ENCODE measurements at regions not wholly inside any gene's neighbourhood (a gene's known extent, or its start where the extent isn't known, plus 50 kb on each side); places are given as distances from the start of the nearest gene placed in this dataset.

DNA sequence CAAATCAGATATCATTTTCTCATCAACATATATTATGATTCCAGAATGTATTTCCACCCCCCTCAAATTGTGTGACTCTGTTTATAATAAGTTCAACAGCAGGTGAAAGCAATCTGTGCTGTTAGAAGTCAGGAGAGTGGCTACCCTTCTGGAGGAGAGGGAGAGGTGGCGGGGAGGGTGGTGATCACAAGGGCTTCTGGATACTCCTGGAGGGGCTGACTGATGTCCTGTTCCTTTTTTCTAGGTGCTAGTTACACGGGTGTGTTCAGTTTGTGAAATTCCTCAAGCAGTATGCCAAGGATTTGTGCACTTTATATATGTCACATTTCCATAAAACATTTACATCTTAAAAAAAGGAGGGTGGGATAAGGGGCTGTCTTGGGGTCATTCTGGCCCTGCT is 119.1 kb downstream of the IRF8 start:
- no peak for DNase-seq (ENCODE audit: low read depth in 2 of 2)

DNA sequence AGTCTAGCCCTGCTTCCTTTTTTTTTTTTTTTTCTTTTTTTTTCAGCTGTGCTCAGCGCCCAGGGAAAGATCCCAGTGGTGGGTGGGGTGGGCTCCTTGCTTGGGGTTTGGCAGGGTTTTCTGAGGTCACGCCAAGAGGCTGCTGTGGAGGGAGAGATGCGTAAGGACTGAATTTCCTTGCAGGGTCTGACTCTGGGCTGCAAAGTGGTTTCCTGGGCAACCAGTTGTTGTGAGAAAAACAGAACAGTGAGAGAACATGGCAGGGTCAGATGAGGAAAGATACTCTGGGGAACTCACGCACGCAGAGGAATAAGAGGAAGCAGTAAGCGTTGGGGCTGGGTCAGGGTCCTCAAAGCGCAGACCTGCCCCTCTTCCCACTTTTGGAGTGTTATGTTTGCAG is 119.5 kb downstream of the IRF8 start:
- DNase-seq (ENCODE audit: low read depth in 2 of 2) = no peak

DNA sequence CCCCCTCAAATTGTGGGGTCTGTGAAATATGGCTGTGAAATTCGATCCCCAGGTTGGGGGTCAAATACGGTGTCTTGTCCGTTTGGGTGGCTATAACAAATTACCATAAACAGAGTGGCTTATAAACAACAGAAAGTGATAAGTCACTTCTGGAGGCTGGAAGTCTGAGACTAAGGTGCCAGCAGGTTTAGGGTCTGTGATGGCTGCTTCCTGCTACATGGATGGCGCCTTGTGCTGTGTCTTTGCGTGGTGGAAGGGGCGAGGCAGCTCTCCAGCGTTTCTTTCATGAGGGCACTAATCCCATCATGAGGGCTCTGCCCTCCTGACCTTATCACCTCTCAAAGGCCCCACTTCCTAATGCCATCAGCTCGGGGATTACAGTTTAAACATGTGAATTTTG is 120.0 kb downstream of the IRF8 start:
- no peak for DNase-seq (ENCODE audit: low read depth in 2 of 2)

DNA sequence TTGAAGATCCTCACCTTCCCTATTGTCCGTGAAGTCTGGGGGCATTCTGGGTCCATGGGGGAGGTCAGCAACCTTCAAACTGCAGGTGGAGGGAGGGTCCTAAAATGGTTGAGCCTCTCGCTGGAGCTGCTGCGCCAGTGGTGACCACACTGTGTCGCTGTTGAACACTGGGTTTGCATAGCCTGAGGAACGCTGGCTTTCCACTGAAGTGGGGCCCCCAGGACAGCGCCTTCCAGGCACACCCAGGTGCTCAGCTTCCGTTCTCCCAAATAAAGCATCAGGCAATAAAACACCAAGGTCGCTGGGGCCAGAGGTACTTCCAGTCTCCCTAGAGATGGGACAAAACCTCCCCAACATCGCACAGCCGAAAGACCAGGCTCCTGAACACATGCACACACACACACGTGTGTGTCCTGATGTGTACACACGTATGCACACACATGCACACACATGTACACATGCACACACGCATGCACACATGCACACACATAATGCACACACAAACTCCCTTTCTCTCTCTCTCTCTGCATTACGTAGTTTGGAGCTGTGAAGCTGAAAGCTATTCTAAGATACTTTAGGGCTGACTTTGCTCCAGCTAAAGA is 120.6 kb downstream of the IRF8 start:
- DNase-seq (ENCODE audit: low read depth in 2 of 2) = no peak

DNA sequence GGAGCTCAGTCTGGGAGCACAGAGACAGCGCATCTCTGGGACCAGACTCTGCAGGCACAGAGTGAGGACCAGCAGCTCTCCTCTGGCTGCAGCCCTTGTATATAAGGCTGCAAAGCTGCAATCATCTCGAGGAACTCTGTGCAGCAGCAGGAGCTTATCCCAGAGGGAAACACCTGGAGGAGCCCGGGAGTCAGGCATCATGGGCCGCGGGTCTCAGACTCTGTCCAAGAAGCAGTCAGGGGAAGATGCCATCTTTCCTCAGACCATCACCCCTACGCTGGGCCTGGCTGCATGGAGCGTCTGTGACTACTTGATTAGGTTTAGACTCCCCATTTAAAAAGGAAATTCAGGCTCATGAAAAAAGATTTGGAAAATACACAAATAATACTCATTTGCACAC is 122.0 kb downstream of the IRF8 start:
- no peak for DNase-seq (ENCODE audit: low read depth in 2 of 2)

DNA sequence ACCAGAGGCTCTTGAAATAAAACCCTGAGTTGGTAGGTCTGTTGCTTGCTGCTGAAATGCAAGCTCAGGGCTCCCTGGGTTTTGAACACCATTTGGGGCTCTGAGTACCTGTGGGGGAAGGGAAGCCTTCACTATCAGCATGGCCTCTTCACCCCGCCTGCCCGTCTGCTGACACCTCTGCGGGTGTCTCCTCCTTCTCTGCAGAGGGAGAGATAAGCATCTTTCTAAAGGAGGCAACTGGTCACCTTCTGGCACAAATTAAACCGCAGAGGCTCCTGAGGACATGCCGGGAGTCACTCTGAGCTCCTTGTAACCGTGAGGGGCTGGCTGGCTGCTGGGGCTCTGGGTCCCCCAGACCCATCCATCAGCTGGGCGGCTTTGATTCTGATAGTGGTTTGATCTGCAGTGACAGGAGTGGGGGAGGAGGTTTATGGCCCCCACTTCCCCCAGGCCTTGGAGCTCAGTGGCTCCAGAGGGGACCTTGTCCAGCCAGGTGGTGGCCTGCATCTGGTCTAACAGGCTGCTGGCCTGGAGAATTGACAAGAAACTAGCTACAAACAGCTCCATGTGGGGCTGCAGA is 123.5 kb downstream of the IRF8 start:
- no peak for DNase-seq (ENCODE audit: low read depth in 2 of 2)

DNA sequence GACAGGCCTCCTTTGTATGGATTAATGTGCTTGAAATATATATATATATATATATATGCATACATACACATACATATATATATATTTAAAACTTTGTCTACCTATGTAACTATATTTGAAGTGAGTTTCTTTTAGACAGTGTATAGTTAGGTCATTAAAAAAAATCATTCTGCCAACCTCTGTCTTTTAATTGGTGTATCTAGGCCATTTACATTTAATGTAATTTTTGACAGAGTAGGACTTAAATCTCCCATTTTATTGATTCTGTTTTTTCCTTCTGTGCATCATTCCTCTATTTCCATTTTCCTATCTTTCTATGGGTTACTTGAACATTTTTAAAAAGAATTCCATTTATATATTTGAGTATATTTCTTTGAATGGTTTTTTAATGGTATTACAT is 125.2 kb downstream of the IRF8 start:
- no peak for DNase-seq (ENCODE audit: low read depth in 2 of 2)

DNA sequence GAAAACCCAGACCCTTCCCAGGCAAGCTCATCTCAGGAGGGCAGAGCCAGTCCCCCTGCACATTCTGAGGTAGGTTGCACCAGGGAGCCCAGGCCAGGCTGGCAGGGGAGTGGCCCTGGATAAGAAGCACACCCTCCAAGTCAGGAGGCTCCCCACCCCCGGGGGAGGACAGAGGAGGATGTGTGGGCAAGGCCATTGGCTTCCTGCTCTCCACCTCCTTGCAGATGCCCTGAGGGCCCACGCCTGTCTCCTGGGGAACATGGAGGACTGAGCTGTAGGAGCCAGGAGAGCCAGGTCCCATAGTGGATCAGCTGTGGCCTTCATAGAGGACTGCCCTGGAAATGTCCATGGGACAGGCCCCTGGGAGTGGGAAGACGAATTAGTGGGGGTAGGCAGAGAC is 126.7 kb downstream of the IRF8 start:
- no peak for DNase-seq (ENCODE audit: low read depth in 2 of 2)

DNA sequence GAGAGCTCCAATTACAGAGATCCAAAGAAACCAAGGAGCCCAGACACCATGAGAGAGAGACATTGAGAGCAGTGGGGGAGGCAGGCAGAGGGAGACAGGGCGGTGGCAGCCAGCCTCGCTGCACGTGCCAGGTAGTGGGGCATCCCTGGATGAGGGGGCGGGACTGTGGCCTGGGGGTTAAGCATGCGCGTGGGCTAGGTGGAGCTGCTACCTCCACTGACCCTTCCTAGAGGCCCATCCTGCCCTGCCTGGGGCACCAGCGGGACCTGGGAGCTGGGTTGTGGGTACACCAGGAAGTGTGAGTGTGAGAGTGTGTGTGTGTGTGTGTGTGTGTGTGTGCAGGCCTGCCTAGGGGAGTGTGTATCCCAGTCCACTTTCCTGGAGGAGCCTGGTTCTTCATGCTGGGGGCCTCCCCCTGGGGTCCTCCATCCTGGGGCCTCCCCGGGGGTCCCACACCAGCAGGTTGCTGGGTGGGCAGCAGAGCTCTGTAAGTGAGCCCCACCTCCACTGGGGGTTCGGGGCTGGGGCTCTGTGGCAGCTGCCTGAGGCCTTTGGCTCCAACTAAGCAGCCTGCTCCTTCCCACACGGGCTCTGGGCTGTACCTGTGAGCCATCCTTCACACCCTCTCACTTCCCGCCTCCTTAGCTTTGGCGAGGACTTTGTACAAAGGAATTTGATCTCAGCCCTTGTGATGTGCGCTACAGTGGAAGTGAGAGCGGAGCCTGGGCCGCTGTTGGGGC is 127.4 kb downstream of the IRF8 start:
- no peak for DNase-seq (ENCODE audit: low read depth in 2 of 2)

DNA sequence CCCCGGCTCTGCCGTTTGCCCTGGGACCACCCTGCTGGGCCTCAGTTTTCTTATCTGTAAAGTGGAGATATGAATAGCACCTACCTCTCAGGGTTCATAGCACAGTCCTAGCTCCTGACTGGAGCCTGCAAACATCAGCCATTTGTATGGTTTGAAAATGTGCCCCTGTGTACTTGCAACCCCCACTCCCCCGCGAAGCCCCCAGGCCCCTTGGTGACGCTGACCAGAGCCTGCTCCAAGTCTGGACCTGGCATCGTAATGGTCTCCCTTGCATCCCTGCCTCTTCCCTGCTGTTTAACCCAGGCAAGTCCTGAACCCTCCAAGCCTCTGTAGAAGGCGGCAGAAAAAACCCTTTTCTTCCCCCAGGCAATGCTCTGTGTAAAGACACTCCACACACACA is 128.0 kb downstream of the IRF8 start:
- no peak for DNase-seq (ENCODE audit: low read depth in 2 of 2)

DNA sequence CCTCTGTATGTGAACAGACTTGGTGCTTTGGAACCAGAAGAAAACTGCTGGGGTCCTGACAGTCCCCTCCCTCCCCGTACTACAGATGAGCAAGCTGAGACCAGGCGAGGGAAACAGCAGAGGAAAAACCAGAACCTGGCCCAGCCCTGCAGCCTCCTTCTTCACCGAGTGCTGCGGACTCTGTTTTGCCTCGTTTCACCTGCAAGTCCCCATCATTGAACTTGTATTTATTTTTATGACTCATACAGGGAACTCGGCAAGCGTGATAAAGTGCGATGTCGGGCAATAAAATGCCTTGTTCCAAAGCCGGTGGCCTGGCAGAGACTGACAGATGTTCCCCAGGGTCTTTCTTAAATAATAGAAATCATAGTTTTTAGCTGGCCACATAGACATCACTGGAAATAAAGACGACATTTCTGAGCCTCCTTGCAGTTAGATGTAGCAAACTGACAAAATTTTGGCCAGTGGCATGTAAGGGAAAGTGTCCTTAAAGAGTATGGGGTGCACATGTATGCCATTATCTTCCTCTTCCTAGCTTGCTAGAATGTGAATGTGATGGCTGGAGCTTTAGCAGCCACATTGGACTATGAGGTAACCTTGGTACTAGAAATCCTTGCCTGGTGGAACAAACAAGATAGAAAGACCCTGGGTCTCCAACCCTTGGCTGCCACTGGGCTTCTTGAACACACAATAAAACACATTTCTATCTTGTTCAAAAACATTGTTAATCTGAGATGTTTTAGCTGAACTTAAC is 128.6 kb downstream of the IRF8 start:
- DNase-seq (ENCODE audit: low read depth in 2 of 2) = no peak

DNA sequence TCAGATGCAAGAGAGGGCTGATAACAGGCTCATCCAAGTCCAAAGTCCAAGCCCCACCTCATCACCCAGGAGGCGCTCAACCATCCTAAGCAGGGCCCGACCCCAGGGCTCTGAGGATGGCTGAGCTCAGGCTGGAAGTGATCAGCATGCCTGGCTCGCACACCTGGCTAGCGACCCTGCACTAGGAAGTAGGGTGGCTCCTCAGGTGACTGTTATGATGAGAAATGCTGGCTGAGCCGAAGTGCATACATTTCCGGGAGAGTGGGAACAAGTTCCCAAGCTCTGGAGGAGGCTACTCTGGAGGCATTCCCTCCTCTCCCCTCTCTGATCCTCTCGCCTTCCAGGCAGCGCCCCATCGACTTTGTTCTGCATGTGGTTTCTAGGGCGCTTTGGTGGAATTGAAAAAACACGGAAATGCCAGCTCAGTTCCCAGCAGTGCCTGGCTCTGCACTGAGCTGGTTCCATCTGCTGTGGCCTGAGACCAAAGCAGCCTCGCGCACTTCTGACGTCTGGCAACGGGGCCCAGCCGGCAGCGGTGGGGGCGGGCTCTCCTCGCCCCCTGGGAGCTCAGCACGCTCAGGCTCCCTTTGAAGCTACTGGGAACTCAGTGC is 130.3 kb downstream of the IRF8 start:
- no peak for DNase-seq (ENCODE audit: low read depth in 2 of 2)

DNA sequence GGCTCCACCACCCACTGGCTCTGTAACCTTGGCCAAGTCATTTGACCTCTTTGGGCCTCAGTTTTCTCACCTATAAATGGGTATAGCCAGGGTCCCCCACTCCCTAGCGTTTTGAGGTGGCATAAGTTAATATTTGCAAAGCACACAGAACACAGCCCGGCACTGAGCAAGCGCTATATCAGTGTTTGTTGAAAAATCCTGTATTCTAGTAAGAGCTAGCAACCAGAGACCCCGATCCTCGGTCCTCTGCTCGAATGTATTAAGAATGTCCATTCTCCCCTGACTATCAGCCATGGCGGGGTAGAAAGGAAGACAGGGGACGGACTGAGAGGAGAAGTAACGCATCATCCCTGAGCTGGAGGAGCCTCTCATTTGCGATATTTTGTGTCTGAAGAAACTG is 131.2 kb downstream of the IRF8 start:
- DNase-seq (ENCODE audit: low read depth in 2 of 2) = no peak

DNA sequence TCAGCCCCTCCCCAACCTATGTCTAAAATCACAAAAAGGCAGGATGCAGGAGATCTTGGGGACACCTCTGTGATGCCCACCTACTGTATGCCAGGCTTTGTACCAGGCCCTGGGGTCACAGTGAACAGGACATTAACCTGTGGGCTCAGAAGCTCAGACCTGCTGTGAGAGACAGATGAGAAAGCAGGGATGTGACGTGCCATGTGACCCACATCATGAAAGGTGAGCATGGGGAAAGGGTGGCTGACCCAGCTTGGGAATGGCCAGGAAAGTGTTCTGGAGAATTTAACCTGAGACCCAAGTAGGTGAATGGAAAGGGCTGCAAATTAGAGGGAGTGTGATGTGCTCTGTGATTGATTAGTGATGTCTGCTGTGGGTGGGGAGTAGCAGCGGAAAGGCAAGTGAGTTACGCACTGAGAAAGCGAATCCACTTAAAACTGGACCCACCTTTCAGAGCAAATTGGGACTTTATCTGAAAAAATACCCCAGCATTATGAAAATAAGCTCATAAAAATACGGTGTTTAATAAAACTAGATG is 132.2 kb downstream of the IRF8 start:
- DNase-seq (ENCODE audit: low read depth in 2 of 2) = no peak

DNA sequence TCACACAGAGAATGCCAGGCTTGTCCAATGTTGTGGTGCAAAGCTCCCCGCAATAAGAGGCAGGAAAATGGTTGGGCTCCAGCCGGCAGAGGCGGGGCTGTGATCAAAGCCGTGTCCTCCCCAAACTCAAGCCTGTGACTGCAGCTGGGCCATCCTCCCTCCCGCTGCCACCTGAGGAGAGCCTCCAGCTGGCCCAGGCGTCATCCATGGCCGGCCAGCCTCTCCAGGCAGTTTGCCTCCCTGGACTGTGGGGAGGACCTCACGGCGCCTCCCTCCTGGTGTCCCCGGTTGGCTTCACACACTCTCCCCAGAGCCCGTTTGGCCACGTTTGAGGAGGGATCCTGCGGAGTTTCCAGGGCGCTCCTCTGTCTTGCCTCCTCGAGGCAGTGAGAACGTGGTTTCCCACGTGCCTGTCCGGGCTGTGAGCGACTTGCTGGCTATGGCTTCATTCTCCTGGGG is 134.1 kb downstream of the IRF8 start:
- DNase-seq (ENCODE audit: low read depth in 2 of 2) = no peak

DNA sequence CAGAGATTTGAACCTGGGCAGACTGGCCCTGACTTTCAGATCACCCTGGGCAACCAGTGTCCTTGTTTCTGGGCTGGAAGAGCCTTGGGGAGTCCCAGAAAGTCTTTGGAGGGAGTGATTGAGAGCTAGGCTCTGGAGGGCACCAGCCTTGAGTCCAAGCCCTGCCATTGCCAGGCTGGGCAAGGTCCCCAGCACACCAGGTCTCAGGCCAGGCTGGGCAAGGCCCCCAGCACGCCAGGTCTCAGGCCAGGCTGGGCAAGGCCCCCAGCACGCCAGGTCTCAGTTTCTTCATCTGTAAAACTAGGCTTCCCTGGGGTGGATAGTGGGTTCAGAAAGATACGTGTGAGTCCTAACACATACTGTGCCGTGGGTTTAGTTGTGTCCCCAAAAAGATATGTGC is 135.0 kb downstream of the IRF8 start:
- DNase-seq (ENCODE audit: low read depth in 2 of 2) = no peak

DNA sequence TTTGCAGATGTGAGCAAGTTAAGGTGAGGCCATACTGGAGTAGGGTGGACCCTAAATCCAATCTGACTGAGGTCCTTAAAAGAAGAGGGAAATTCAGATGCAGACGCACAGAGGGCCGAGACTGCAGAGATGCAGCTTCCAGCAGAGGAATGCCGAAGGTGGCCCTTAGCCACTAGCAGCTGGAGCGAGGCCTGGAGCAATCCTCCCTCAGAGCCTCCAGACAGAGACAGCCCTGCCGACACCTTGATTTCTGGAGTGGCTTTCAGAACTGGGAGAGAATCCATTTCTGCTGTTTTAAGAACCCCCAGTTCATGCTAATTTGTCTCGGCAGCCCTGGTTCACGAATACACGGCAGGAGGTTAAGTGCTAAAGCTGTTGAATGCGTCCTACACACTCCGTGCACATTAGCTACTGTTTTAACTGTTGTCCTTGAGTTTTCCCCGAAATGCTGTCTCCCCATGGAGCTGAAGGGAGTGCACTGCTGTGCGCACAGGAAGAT is 135.5 kb downstream of the IRF8 start:
- no peak for DNase-seq (ENCODE audit: low read depth in 2 of 2)

DNA sequence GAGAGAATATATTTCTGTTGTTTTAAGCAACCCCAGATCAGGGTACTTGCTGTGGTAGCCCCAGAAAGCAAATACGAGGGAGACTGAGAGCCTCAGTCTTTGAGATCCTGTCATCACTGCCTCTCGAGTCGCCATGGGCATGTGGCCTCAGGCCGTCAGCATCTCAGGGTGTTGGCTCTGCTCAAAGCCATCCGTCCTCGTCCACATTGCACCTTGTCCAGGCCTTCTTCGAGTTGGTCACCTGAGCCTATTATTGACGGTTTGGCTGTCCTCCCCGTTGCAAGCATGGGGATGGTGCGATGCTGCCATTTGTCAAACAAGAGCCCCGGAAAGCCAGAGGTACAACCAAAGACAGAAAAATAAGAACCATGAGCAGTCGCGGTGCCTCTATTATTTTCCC is 136.9 kb downstream of the IRF8 start:
- DNase-seq (ENCODE audit: low read depth in 2 of 2) = no peak

DNA sequence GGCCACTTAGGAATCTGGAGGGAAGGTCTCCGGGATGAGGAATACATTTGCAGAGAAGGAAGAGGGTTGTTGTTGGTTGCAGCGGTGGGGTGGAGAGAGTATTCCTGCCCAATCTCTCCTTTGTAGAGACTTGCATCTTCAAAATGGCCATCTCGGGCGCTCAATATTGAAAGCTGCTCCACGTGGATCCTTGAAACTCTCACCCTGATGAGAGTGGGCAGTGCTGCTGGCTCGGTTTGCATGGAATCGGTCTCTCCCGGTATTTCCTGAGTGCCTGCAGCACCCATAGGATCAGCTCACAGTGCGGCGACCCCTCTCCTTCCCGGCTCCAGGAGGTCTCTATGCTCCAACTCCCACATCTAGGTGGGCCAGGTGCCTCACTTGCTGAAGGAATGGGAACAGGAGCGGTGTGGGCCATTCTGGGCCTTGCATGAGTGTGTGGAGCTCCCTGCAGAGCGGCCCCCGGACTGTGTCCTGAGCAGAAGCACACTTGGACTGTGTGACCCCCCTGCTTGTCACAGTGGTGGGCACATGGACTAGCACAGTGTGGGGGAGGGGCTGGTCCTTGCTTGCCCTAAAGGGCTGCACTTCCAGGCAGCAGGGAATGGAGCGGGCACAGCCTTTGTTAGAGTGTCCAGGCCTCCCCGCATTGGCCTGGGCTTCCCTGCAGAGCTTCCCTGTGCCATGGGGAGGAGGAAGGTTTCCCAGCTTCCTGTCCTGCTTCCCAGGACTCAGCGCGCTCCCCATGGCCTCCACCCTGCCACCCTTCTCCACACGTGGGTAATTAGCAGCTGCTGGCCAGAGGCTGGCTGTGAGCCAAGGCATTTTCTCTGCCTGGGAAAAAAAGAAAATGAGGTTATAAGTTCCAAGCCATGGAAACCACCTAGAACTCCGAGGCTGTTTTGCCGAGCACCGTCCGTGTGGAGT is 139.3 kb downstream of the IRF8 start:
- DNase-seq (ENCODE audit: low read depth in 2 of 2) = no peak

DNA sequence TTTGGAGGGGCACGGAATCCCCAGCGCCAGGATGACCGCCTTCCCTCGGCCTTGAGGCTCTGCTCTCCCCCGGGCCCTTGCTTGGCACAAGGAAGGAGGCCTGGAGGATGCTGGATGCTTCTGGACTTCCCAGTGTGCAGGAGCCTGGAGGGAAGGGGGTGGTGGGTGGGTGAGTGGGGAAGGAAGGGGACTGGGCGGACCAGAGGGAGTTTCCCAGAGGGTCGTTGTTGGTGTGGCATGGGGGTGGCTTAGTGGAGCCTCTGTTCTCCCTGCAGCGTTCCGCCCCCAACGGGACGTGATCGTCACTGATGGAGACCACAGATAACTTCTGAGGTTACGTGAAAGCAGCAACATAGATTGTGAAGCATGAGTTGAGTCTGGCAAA is 140.0 kb downstream of the IRF8 start:
- DNase-seq (ENCODE audit: low read depth in 2 of 2) = no peak

DNA sequence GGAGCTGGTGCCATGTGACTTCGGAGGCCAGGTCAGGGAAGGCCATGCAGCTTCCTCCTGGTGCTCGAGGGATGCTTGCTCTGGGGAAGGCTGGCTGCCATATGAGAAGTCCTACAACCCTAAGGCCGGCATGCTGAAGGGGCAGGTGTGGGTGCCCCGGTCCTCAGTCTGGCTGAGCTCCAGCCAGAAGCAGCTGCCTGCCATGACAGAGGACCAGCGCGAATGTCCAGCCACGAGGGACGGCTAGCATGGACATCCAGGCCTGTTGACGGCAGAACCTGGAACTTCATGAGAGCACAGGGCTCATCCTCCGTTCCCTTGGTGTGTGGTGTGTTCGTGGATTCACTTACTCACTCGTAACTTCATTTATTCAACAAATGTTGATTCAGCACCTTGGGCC is 140.6 kb downstream of the IRF8 start:
- no peak for DNase-seq (ENCODE audit: low read depth in 2 of 2)
